Natural killer cell (primary cell): ENCODE measurements at regions not wholly inside any gene's neighbourhood (a gene's known extent, or its start where the extent isn't known, plus 50 kb on each side); places are given as distances from the start of the nearest gene placed in this dataset.

Source experiments
- ATAC-seq, 3 donors: fragments of 150-1000 bp in 2 of 3; fragments of 200-7000 bp in 1 of 3; cut with Tn5 transposase; 1 replicate in 1 of 3; 2 replicates in 2 of 3; pipeline ENCODE4 v1.10.0; 2021; ENCODE audit warnings: mild to moderate bottlenecking in 2 of 3, moderate library complexity in 2 of 3
- DNase-seq, 2 donors: peaks; one replicate each; pipeline versions ENCODE4 v3.0.0 to v3.0.0-alpha.2; 2013 to 2021; ENCODE audit warnings: mixed read lengths in 1 of 2
- H3K27ac ChIP-seq: one replicate; pipeline ENCODE4 v1.5.1; 2013; ENCODE audit warnings: mild to moderate bottlenecking, low read length
- H3K27me3 ChIP-seq: one replicate; pipeline ENCODE4 v1.6.1; 2013; ENCODE audit warnings: low read length; ENCODE audit not compliant: control insufficient read depth, insufficient read depth
- H3K36me3 ChIP-seq: one replicate; pipeline ENCODE4 v1.6.1; 2013; ENCODE audit warnings: low read length; ENCODE audit not compliant: control insufficient read depth, insufficient read depth
- H3K4me1 ChIP-seq: one replicate; pipeline ENCODE4 v1.6.1; 2013; ENCODE audit warnings: low read length; ENCODE audit not compliant: control insufficient read depth, insufficient read depth
- H3K4me3 ChIP-seq: one replicate; pipeline ENCODE4 v1.5.1; 2013; ENCODE audit warnings: low read length
- H3K9me3 ChIP-seq: one replicate; pipeline ENCODE4 v1.6.1; 2013; ENCODE audit warnings: low read length; ENCODE audit not compliant: control insufficient read depth, insufficient read depth
- H3K27ac Mint-ChIP-seq, 2 donors: one replicate each; pipeline ENCODE4 v1.8.0; 2022; ENCODE audit warnings: mild to moderate bottlenecking in 2 of 2, mixed read lengths in 2 of 2, moderate library complexity in 1 of 2
- H3K27me3 Mint-ChIP-seq, 2 donors: one replicate each; pipeline ENCODE4 v1.8.0; 2022; ENCODE audit warnings: low read depth in 2 of 2, mixed read lengths in 2 of 2
- H3K36me3 Mint-ChIP-seq: one replicate; pipeline ENCODE4 v1.8.0; 2022; ENCODE audit warnings: mixed read lengths
- H3K4me1 Mint-ChIP-seq, 2 donors: one replicate each; pipeline ENCODE4 v1.8.0; 2022; ENCODE audit warnings: mixed read lengths in 2 of 2
- H3K4me3 Mint-ChIP-seq: one replicate; pipeline ENCODE4 v1.8.0; 2022; ENCODE audit warnings: mild to moderate bottlenecking, moderate library complexity, mixed read lengths
- H3K9me3 Mint-ChIP-seq, 2 donors: one replicate each; pipeline ENCODE4 v1.8.0; 2022; ENCODE audit warnings: mixed read lengths in 2 of 2
- WGBS: methylation state at CpG from one replicate; pipeline ENCODE4 v1.1.7; 2013; ENCODE audit warnings: missing lambda C conversion rate; ENCODE audit not compliant: insufficient coverage; 5-methylcytosine and 5-hydroxymethylcytosine counted together
- intact Hi-C: fragments of 100-400 bp; cut with micrococcal nuclease; formaldehyde crosslinking; loops from one replicate; pipeline ENCODE4 v1.14.2; 2022
- TF ChIP-seq, protein P1 (sequence below): fragments of 200-600 bp; IDR thresholded peaks from one replicate; pipeline ENCODE4 v1.8.0; 2022; ENCODE audit warnings: antibody characterized with exemption

GRCh38 chr6:95117236-95117635 is 460.1 kb upstream of the MANEA start:
- Mint-ChIP-seq H3K36me3 (no peaks in the 10 kb centered on the region), H3K27me3 (no peaks in the 10 kb centered on the region), H3K4me1 (no peaks in the 10 kb centered on the region), H3K4me3 (no peak overlapping the region), H3K27ac (no peak overlapping the region), H3K9me3 (peaks cover 4 to 8% of the 10 kb centered on the region in 2 donors)
- H3K36me3 ChIP-seq, result no peaks in the 10 kb centered on the region
- intact Hi-C loops, result no loop called here
- DNase-seq (no peak), ATAC-seq (no peak)
- no peak overlapping the region for H3K4me3 ChIP-seq
- no peaks in the 10 kb centered on the region for H3K4me1 ChIP-seq
- TF ChIP-seq, protein P1, sequence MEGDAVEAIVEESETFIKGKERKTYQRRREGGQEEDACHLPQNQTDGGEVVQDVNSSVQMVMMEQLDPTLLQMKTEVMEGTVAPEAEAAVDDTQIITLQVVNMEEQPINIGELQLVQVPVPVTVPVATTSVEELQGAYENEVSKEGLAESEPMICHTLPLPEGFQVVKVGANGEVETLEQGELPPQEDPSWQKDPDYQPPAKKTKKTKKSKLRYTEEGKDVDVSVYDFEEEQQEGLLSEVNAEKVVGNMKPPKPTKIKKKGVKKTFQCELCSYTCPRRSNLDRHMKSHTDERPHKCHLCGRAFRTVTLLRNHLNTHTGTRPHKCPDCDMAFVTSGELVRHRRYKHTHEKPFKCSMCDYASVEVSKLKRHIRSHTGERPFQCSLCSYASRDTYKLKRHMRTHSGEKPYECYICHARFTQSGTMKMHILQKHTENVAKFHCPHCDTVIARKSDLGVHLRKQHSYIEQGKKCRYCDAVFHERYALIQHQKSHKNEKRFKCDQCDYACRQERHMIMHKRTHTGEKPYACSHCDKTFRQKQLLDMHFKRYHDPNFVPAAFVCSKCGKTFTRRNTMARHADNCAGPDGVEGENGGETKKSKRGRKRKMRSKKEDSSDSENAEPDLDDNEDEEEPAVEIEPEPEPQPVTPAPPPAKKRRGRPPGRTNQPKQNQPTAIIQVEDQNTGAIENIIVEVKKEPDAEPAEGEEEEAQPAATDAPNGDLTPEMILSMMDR, result no peak
- no peaks in the 10 kb centered on the region for H3K27me3 ChIP-seq
- H3K27ac ChIP-seq, result no peak overlapping the region
- no peaks in the 10 kb centered on the region for H3K9me3 ChIP-seq

- Histone ChIP-seq H3K27ac (no peak overlapping the region), H3K4me3 (no peak overlapping the region), H3K27me3 (no peaks in the 10 kb centered on the region), H3K4me1 (no peaks in the 10 kb centered on the region), H3K9me3 (no peaks in the 10 kb centered on the region), H3K36me3 (no peaks in the 10 kb centered on the region)
- intact Hi-C loops, result no loop called here
- Mint-ChIP-seq H3K27me3 (no peaks in the 10 kb centered on the region), H3K4me3 (no peak overlapping the region), H3K4me1 (no peaks in the 10 kb centered on the region), H3K27ac (no peak overlapping the region), H3K9me3 (peaks cover 8 to 10% of the 10 kb centered on the region in 2 donors), H3K36me3 (no peaks in the 10 kb centered on the region)
- TF ChIP-seq, protein P1, result no peak
- ATAC-seq (no peak), DNase-seq (no peak)
- 86% methylated on average over 2 of the region's 3 CpGs for WGBS
Measured at GRCh38 chr6:95119927-95120326, 457.4 kb upstream of the MANEA start.

- Mint-ChIP-seq H3K36me3 (no peaks in the 10 kb centered on the region), H3K27me3 (no peaks in the 10 kb centered on the region), H3K4me1 (no peaks in the 10 kb centered on the region), H3K4me3 (no peak overlapping the region), H3K9me3 (peaks cover 12 to 14% of the 10 kb centered on the region in 2 donors), H3K27ac (no peak overlapping the region)
- DNase-seq, result no peak
- no peak for ATAC-seq
- WGBS, result 95% methylated on average over 4 of the region's 4 CpGs
- TF ChIP-seq, protein P1, result no peak
- Histone ChIP-seq H3K36me3 (no peaks in the 10 kb centered on the region), H3K4me1 (no peaks in the 10 kb centered on the region), H3K9me3 (no peaks in the 10 kb centered on the region), H3K27me3 (no peaks in the 10 kb centered on the region), H3K4me3 (no peak overlapping the region), H3K27ac (no peak overlapping the region)
- intact Hi-C loops, result no loop called here
Measured at GRCh38 chr6:95120984-95121383, 456.4 kb upstream of the MANEA start.

DNA sequence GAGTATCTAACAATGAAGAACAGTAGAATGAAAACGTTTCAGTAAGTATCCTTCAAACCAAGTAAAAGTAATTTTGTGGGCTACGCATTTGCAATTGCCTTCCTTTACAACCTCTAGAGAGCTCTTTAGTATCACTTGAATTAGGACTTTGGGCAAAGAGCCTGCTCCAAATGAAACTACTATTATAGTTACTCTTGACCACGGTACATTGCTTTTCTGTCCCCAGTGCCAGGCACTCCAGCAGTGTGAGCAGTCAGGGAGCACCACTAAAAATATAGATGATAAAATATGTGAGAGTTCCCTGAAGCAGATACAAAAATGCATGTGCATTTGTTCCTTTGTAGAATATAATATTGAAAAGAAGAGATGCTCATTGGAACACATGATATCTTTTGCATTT is 450.1 kb upstream of the MANEA start:
- no peaks in the 10 kb centered on the region for H3K27me3 ChIP-seq
- TF ChIP-seq, protein P1, result no peak
- H3K36me3 Mint-ChIP-seq, result no peaks in the 10 kb centered on the region
- WGBS, result 68% methylated on average over 3 of the region's 3 CpGs
- no peaks in the 10 kb centered on the region for H3K4me1 ChIP-seq
- no peak overlapping the region for H3K4me3 ChIP-seq
- intact Hi-C loops, result no loop called here
- no peaks in the 10 kb centered on the region for H3K9me3 ChIP-seq
- H3K27ac Mint-ChIP-seq, result no peak overlapping the region
- peaks cover 10 to 13% of the 10 kb centered on the region in 2 donors for H3K9me3 Mint-ChIP-seq
- no peaks in the 10 kb centered on the region for H3K27me3 Mint-ChIP-seq
- no peaks in the 10 kb centered on the region for H3K4me1 Mint-ChIP-seq
- H3K36me3 ChIP-seq, result no peaks in the 10 kb centered on the region
- H3K27ac ChIP-seq, result no peak overlapping the region
- no peak overlapping the region for H3K4me3 Mint-ChIP-seq
- DNase-seq (no peak), ATAC-seq (no peak)
